ENCODE measurements at regions not wholly inside any gene's neighbourhood (a gene's known extent, or its start where the extent isn't known, plus 50 kb on each side); places are given as distances from the start of the nearest gene placed in this dataset.

- TF ChIP-seq EZH2phosphoT487 (IDR thresholded peaks at IDR 0.05; ENCODE audit: insufficient read depth, low read depth): no peak
- no peak for TF ChIP-seq EZH2 (IDR thresholded peaks at IDR 0.05; ENCODE audit: insufficient read depth, poor library complexity, severe bottlenecking)
Observed at GRCh38 chr6:167441715-167442206, 116.9 kb downstream of the TTLL2 start.

All from GM23248 (cell line).